AG10803 (cell line): ENCODE measurements at regions not wholly inside any gene's neighbourhood (a gene's known extent, or its start where the extent isn't known, plus 50 kb on each side); places are given as distances from the start of the nearest gene placed in this dataset.

ENCODE experiments used
- DNase-seq: peaks from one replicate; pipeline ENCODE4 v3.0.0; 2010; ENCODE audit warnings: low read depth
- H3K4me3 ChIP-seq: 2 replicates; pipeline ENCODE4 v1.5.1; 2011; ENCODE audit warnings: mild to moderate bottlenecking, low read length, control low read depth
- CTCF ChIP-seq: conservative IDR thresholded peaks from 2 replicates; pipeline ENCODE4 v1.5.1; 2011; ENCODE audit warnings: mild to moderate bottlenecking, low read length, control low read depth, inconsistent platforms

- no peak for TF ChIP-seq CTCF
- no peak overlapping the region for H3K4me3 ChIP-seq
- no peak for DNase-seq
Measured at GRCh38 chr3:59302442-59302841, 252.6 kb upstream of the CFAP20DC start.

DNA sequence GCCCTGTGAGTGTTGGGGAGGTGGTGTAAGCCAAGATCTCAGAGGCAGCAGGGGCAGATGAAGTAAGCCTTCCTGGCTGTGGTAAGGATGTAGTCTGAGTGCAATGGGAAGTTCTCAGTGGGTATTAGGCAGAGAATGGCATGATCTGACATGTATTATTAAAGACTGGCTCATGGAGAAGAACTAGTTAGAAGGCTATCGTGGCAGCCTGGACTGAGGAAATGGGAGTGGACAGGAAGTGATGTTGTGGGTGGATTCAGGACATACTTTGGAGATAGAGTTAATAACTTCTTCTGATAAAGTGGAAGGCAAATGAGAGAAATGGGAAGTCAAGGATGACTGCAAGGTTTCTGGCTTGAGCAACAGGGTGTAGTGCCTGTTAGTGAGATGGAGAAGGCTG is 250.9 kb upstream of the CFAP20DC start:
- TF ChIP-seq CTCF, result no peak
- no peak for DNase-seq

GRCh38 chr3:59299561-59299960 is 249.7 kb upstream of the CFAP20DC start:
- H3K4me3 ChIP-seq, result no peak overlapping the region
- no peak for DNase-seq
- no peak for TF ChIP-seq CTCF

More for the DNA sequence above, 250.9 kb upstream of the CFAP20DC start:
- no peak overlapping the region for H3K4me3 ChIP-seq

DNA sequence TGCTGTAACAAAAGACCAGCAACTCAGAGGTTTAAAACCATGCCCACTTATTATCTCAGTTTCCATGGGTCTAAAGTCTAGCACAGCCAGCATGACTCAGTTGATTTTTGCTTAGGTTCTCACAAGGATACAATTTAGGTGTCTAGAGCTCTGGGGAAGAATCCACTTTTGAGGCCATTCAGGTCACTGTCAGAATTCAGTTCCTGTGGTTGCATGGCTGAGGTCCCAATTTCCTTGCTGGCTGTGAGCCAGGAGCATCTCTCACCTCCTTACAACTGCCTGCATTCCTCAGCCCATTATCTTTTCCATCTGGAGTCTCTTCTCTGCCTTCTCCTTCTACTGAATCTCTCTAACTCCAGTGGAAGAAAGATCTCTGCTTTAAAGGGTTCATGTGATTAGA is 240.5 kb upstream of the CFAP20DC start:
- H3K4me3 ChIP-seq, result no peak overlapping the region
- DNase-seq, result peak; percentile 39
- TF ChIP-seq CTCF, result no peak

DNA sequence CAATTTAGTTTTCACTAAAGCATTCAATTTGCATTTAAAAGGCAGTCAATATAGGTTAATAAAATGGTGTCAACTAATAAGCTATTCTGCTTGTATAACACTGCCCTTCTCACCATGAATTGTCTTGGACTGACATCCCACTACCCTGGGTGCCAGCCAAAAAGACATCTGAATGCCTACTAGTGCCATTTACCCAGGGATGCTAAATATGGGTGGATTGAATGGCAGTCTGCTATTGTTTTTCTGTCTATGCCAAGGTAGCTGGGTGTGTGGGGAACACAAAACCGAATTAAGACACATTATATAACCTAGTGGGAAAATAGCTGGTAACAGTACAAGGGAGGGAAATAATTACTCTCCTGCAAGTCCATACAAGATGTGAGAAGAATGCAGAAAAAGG is 240.0 kb upstream of the CFAP20DC start:
- DNase-seq, result no peak
- no peak overlapping the region for H3K4me3 ChIP-seq
- no peak for TF ChIP-seq CTCF

- TF ChIP-seq CTCF, result no peak
- H3K4me3 ChIP-seq, result no peak overlapping the region
- no peak for DNase-seq
Measured at GRCh38 chr3:59288951-59289350, 239.1 kb upstream of the CFAP20DC start.

- TF ChIP-seq CTCF, result no peak
- peak; percentile 69 for DNase-seq
Measured at GRCh38 chr3:59286791-59287531, 237.1 kb upstream of the CFAP20DC start.

More at GRCh38 chr3:59286791-59287531, 237.1 kb upstream of the CFAP20DC start:
- no peak overlapping the region for H3K4me3 ChIP-seq
